ENCODE measurements at regions not wholly inside any gene's neighbourhood (a gene's known extent, or its start where the extent isn't known, plus 50 kb on each side); places are given as distances from the start of the nearest gene placed in this dataset.

DNA sequence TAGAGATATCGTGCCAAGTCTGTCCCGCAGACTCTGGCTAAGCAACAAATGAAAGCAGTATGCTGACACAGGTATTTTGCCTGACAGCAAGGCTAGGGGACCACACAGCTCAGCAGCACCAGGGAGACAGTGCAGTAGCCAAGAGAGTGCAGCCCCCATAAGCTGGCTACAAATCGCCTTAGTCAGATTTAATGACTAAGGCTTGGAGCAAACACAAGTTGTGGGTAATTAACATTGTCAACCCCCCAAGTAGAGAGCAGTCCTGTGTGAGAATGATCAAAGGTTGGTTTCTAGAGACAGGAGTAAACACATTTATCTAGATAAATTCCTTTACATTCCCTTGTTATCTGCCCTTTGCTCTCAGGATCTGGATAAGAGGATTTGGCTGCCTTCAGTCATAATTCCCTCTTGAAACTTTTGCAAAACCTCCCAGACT is 1434.5 kb upstream of the CDH6 start:
- Histone ChIP-seq H3K27me3 (ENCODE audit: insufficient read depth, low read length) (no peaks in the 10 kb centered on the region), H3K9me3 (ENCODE audit: control insufficient read depth in 1 of 2, low read length in 2 of 2) (no peaks in the 10 kb centered on the region), H3K27ac (ENCODE audit: low read depth, low read length) (no peak overlapping the region), H3K36me3 (ENCODE audit: insufficient read depth, low read length) (no peaks in the 10 kb centered on the region), H3K4me1 (ENCODE audit: insufficient read depth, low read length) (no peaks in the 10 kb centered on the region), H3K4me3 (ENCODE audit: low read length in 2 of 2) (no peak overlapping the region)
- Mint-ChIP-seq H3K9me3 (peaks cover 0 to 21% (median 8%) of the 10 kb centered on the region in 8 donors), H3K36me3 (no peaks in the 10 kb centered on the region), H3K27me3 (no peaks in the 10 kb centered on the region), H3K27ac (no peak overlapping the region), H3K4me3 (no peak overlapping the region), H3K4me1 (no peaks in the 10 kb centered on the region)
- intact Hi-C loops (cut with micrococcal nuclease): no loop called here
- CTCF ChIA-PET (ENCODE audit: partially characterized antibody): interaction anchor here (1.2 kb wide), 1 partner anchor 27 kb away, joined by 4 read pairs; no protein-coding TSS in a partner anchor
- DNase-seq: no peak
- POLR2A ChIA-PET (ENCODE audit: partially characterized antibody): no interaction called here

DNA sequence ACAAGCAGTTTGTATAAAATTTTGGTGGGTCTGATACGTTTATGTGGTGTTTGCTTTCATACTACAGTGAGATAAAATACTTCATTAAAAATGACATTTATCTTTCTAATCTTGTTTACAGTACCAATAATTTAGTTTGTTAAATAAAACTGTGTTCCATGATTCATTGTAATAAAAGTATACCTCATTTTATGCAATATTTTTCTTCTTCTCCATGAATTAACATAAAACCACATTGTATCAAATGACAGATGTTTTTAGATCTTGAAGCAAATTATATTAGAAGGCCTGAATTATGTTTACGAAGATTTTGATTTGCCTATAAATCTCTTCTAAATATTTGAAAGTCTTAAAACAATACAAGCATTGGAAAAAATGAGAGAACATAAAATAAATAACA is 1443.0 kb upstream of the CDH6 start:
- H3K9me3 ChIP-seq (ENCODE audit: control insufficient read depth in 1 of 2, low read length in 2 of 2): no peaks in the 10 kb centered on the region
- no peaks in the 10 kb centered on the region for H3K27me3 Mint-ChIP-seq
- CTCF ChIA-PET (ENCODE audit: partially characterized antibody): no interaction called here
- no peak overlapping the region for H3K27ac Mint-ChIP-seq
- intact Hi-C loops (cut with micrococcal nuclease): no loop called here
- peaks cover 2 to 16% (median 11%) of the 10 kb centered on the region in 8 donors for H3K9me3 Mint-ChIP-seq
- no peak overlapping the region for H3K4me3 Mint-ChIP-seq
- H3K27ac ChIP-seq (ENCODE audit: low read depth, low read length): no peak overlapping the region
- H3K4me3 ChIP-seq (ENCODE audit: low read length in 2 of 2): no peak overlapping the region
- no peaks in the 10 kb centered on the region for H3K27me3 ChIP-seq (ENCODE audit: insufficient read depth, low read length)
- no peak for DNase-seq
- H3K36me3 Mint-ChIP-seq: no peaks in the 10 kb centered on the region
- no peaks in the 10 kb centered on the region for H3K4me1 ChIP-seq (ENCODE audit: insufficient read depth, low read length)
- no peaks in the 10 kb centered on the region for H3K4me1 Mint-ChIP-seq
- POLR2A ChIA-PET (ENCODE audit: partially characterized antibody): no interaction called here
- H3K36me3 ChIP-seq (ENCODE audit: insufficient read depth, low read length): no peaks in the 10 kb centered on the region

GRCh38 chr5:29744618-29745017 is 1448.9 kb upstream of the CDH6 start:
- Mint-ChIP-seq H3K4me1 (no peaks in the 10 kb centered on the region), H3K9me3 (peaks cover under 1 to 16% (median 7%) of the 10 kb centered on the region in 8 donors), H3K4me3 (no peak overlapping the region), H3K36me3 (no peaks in the 10 kb centered on the region), H3K27ac (no peak overlapping the region), H3K27me3 (no peaks in the 10 kb centered on the region)
- Histone ChIP-seq H3K4me1 (ENCODE audit: insufficient read depth, low read length) (no peaks in the 10 kb centered on the region), H3K9me3 (ENCODE audit: control insufficient read depth in 1 of 2, low read length in 2 of 2) (no peaks in the 10 kb centered on the region), H3K27ac (ENCODE audit: low read depth, low read length) (no peak overlapping the region), H3K4me3 (ENCODE audit: low read length in 2 of 2) (no peak overlapping the region), H3K27me3 (ENCODE audit: insufficient read depth, low read length) (no peaks in the 10 kb centered on the region), H3K36me3 (ENCODE audit: insufficient read depth, low read length) (no peaks in the 10 kb centered on the region)
- DNase-seq: no peak
- ChIA-PET CTCF (ENCODE audit: partially characterized antibody) (no interaction called here), POLR2A (ENCODE audit: partially characterized antibody) (no interaction called here)
- intact Hi-C loops (cut with micrococcal nuclease): no loop called here

- ChIA-PET POLR2A (ENCODE audit: partially characterized antibody) (no interaction called here), CTCF (ENCODE audit: partially characterized antibody) (no interaction called here)
- no peak overlapping the region for H3K4me3 Mint-ChIP-seq
- no peak for DNase-seq
- no peaks in the 10 kb centered on the region for H3K27me3 Mint-ChIP-seq
- no peak overlapping the region for H3K27ac Mint-ChIP-seq
- H3K4me1 Mint-ChIP-seq: peaks cover 0 to 1% (median 0%) of the 10 kb centered on the region in 4 donors
- Histone ChIP-seq H3K9me3 (ENCODE audit: control insufficient read depth in 1 of 2, low read length in 2 of 2) (no peaks in the 10 kb centered on the region), H3K4me3 (ENCODE audit: low read length in 2 of 2) (no peak overlapping the region), H3K4me1 (ENCODE audit: insufficient read depth, low read length) (no peaks in the 10 kb centered on the region), H3K27ac (ENCODE audit: low read depth, low read length) (no peak overlapping the region), H3K27me3 (ENCODE audit: insufficient read depth, low read length) (no peaks in the 10 kb centered on the region), H3K36me3 (ENCODE audit: insufficient read depth, low read length) (no peaks in the 10 kb centered on the region)
- H3K36me3 Mint-ChIP-seq: no peaks in the 10 kb centered on the region
- H3K9me3 Mint-ChIP-seq: peaks cover 0 to 15% (median 5%) of the 10 kb centered on the region in 8 donors
- intact Hi-C loops (cut with micrococcal nuclease): no loop called here
Observed at GRCh38 chr5:29720954-29721353, 1472.5 kb upstream of the CDH6 start.

DNA sequence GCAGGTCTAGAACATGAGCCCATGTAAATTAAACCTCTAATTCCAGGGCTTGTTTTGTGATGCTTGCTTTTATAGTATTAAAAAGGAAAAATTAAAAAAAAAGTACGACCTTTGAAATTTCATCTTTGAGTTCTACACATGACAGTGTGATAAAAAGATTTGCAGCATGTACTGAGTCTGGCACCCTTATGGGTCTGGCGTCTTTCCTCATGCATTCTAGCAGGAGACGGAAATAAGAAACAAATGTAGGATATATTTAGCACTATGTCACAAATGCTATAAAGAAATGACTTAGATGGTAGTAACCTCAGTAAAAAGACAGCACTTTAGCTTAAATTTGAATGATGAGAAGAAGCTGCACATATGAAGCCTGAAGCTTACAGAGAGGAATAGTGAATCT is 1474.3 kb upstream of the CDH6 start:
- no peaks in the 10 kb centered on the region for H3K4me1 Mint-ChIP-seq
- no peak for DNase-seq
- intact Hi-C loops (cut with micrococcal nuclease): no loop called here
- no peak overlapping the region for H3K27ac ChIP-seq (ENCODE audit: low read depth, low read length)
- peaks cover 0 to 13% (median 5%) of the 10 kb centered on the region in 8 donors for H3K9me3 Mint-ChIP-seq
- no peaks in the 10 kb centered on the region for H3K27me3 Mint-ChIP-seq
- no peak overlapping the region for H3K27ac Mint-ChIP-seq
- no peaks in the 10 kb centered on the region for H3K27me3 ChIP-seq (ENCODE audit: insufficient read depth, low read length)
- H3K4me1 ChIP-seq (ENCODE audit: insufficient read depth, low read length): no peaks in the 10 kb centered on the region
- no peaks in the 10 kb centered on the region for H3K36me3 ChIP-seq (ENCODE audit: insufficient read depth, low read length)
- no peaks in the 10 kb centered on the region for H3K9me3 ChIP-seq (ENCODE audit: control insufficient read depth in 1 of 2, low read length in 2 of 2)
- ChIA-PET POLR2A (ENCODE audit: partially characterized antibody) (no interaction called here), CTCF (ENCODE audit: partially characterized antibody) (interaction anchor here (0.7 kb wide), 1 partner anchor 1490 kb away, joined by 3 read pairs; no protein-coding TSS in a partner anchor)
- no peak overlapping the region for H3K4me3 Mint-ChIP-seq
- H3K4me3 ChIP-seq (ENCODE audit: low read length in 2 of 2): no peak overlapping the region
- H3K36me3 Mint-ChIP-seq: no peaks in the 10 kb centered on the region

DNA sequence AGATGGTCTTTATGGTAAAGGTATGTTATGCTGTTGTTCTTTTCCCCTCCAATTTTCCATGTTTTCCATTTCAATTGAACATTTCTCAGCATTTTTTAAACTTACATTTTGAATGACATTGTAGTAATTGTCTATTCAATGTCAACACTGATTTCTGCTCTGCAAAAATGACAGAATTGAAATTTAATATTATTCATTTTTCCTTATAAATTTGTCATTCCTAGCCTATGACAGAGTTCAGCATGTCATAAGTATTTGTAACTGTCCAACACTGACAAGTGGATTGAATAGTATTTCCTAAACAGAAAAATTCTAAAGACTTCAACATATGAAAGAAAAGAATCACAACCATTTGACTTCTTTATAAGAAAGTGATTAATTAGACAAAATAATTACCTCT is 1478.3 kb upstream of the CDH6 start:
- ChIA-PET CTCF (ENCODE audit: partially characterized antibody) (no interaction called here), POLR2A (ENCODE audit: partially characterized antibody) (no interaction called here)
- Mint-ChIP-seq H3K4me3 (no peak overlapping the region), H3K27me3 (no peaks in the 10 kb centered on the region), H3K36me3 (no peaks in the 10 kb centered on the region), H3K4me1 (no peaks in the 10 kb centered on the region), H3K9me3 (peaks cover 0 to 16% (median 4%) of the 10 kb centered on the region in 8 donors), H3K27ac (no peak overlapping the region)
- intact Hi-C loops (cut with micrococcal nuclease): no loop called here
- Histone ChIP-seq H3K4me3 (ENCODE audit: low read length in 2 of 2) (no peak overlapping the region), H3K36me3 (ENCODE audit: insufficient read depth, low read length) (no peaks in the 10 kb centered on the region), H3K9me3 (ENCODE audit: control insufficient read depth in 1 of 2, low read length in 2 of 2) (no peaks in the 10 kb centered on the region), H3K27me3 (ENCODE audit: insufficient read depth, low read length) (no peaks in the 10 kb centered on the region), H3K4me1 (ENCODE audit: insufficient read depth, low read length) (no peaks in the 10 kb centered on the region), H3K27ac (ENCODE audit: low read depth, low read length) (no peak overlapping the region)
- DNase-seq: no peak

DNA sequence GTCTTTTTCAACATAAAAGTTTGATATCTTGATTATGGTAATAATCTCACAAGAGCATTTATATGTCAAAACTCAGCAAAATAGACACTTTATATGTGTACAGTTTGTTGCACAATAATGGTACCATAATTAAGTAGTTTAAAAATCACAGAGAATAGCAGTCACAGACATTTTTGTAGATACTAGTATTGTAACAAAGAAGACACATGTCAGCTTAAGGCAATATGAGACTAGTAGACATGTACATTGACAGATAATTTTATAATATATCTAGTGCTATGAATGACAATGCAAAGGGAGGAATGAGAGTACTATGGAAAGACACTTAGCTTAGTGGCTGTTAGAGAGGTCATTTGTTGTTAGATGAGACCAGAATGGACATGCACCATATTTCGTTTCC is 1490.6 kb upstream of the CDH6 start:
- H3K27me3 Mint-ChIP-seq: no peaks in the 10 kb centered on the region

GRCh38 chr5:29701600-29701999 is 1491.9 kb upstream of the CDH6 start:
- no peak overlapping the region for H3K27ac Mint-ChIP-seq
- no peaks in the 10 kb centered on the region for H3K4me1 Mint-ChIP-seq
- ChIA-PET POLR2A (ENCODE audit: partially characterized antibody) (no interaction called here), CTCF (ENCODE audit: partially characterized antibody) (no interaction called here)
- no peaks in the 10 kb centered on the region for H3K36me3 Mint-ChIP-seq
- intact Hi-C loops (cut with micrococcal nuclease): no loop called here
- H3K27ac ChIP-seq (ENCODE audit: low read depth, low read length): no peak overlapping the region
- no peaks in the 10 kb centered on the region for H3K27me3 ChIP-seq (ENCODE audit: insufficient read depth, low read length)
- peaks cover 0 to 22% (median 12%) of the 10 kb centered on the region in 8 donors for H3K9me3 Mint-ChIP-seq
- H3K9me3 ChIP-seq (ENCODE audit: control insufficient read depth in 1 of 2, low read length in 2 of 2): no peaks in the 10 kb centered on the region
- H3K4me3 Mint-ChIP-seq: no peak overlapping the region
- DNase-seq: no peak
- no peaks in the 10 kb centered on the region for H3K27me3 Mint-ChIP-seq
- no peaks in the 10 kb centered on the region for H3K36me3 ChIP-seq (ENCODE audit: insufficient read depth, low read length)
- no peak overlapping the region for H3K4me3 ChIP-seq (ENCODE audit: low read length in 2 of 2)
- H3K4me1 ChIP-seq (ENCODE audit: insufficient read depth, low read length): no peaks in the 10 kb centered on the region

More for the DNA sequence above, 1490.6 kb upstream of the CDH6 start:
- Mint-ChIP-seq H3K9me3 (peaks cover 2 to 19% (median 11%) of the 10 kb centered on the region in 8 donors), H3K36me3 (no peaks in the 10 kb centered on the region), H3K4me3 (no peak overlapping the region), H3K4me1 (no peaks in the 10 kb centered on the region), H3K27ac (peak overlapping the region in 1 of 7 donors; percentile 65)
- Histone ChIP-seq H3K27ac (ENCODE audit: low read depth, low read length) (no peak overlapping the region), H3K4me1 (ENCODE audit: insufficient read depth, low read length) (no peaks in the 10 kb centered on the region), H3K27me3 (ENCODE audit: insufficient read depth, low read length) (no peaks in the 10 kb centered on the region), H3K9me3 (ENCODE audit: control insufficient read depth in 1 of 2, low read length in 2 of 2) (no peaks in the 10 kb centered on the region), H3K4me3 (ENCODE audit: low read length in 2 of 2) (no peak overlapping the region), H3K36me3 (ENCODE audit: insufficient read depth, low read length) (no peaks in the 10 kb centered on the region)
- intact Hi-C loops (cut with micrococcal nuclease): no loop called here
- ChIA-PET POLR2A (ENCODE audit: partially characterized antibody) (no interaction called here), CTCF (ENCODE audit: partially characterized antibody) (no interaction called here)
- no peak for DNase-seq

Measured in CD4-positive, alpha-beta memory T cell (primary cell).